Inflammatory macrophage treated with lipopolysaccharide for 4 hours (primary cell): ENCODE measurements at regions not wholly inside any gene's neighbourhood (a gene's known extent, or its start where the extent isn't known, plus 50 kb on each side); places are given as distances from the start of the nearest gene placed in this dataset.

Experiments
- DNase-seq: peaks from one replicate; pipeline ENCODE4 v3.0.0-alpha.2; 2020

DNA sequence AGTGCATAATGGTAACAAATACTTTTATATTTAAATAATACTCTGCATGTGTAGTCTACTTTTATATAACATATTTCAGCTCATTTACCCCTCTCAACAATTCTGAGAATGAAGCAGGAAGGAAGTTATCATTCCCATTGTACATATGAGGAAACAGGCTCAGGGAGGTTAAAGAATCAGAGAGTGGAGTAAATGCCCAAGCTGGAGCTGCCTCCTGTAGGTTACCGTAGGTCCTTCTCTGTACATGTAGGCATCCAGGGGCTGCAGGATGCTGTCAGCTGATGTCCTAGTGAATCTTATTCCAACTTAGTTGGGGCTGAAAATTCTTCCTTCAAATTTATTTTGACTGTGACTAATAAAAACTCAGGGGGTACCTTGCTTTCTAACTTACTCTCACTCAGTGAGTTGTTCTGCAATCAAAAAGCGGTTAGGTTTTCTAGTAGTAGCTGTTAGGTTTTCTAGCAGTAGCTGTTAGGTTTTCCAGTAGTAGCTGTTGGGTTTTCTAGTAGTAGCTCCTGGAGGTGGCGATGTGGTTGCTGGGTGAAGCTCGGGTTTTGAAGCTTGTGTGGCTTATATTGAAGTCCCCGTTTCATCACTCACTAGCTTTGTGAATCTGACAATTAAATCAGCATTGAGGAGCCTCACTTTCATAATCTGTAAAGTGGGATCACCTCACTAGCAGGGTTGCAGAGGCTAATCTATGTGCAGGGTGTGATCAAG is 357.0 kb downstream of the NR2F2 start:
- DNase-seq: no peak

DNA sequence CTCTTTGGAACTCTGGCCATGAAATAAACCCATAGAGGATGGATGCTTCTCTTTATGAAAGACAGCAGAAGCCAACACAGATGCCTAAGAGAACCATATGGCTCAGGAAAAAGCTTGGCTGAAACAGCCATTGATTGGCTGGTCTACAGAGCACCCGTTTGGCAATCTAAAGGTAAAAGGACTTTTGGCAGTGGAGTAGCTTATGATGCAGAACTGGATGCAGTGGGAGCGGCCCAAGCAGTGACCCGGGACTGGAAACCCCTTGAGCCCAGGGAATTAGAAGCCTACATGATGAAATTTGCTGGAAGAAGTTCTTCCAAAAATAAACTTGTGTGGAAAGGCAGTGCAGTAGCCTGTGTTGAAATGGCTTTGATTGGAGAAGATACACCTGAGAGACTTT is 360.2 kb downstream of the NR2F2 start:
- DNase-seq: no peak

DNA sequence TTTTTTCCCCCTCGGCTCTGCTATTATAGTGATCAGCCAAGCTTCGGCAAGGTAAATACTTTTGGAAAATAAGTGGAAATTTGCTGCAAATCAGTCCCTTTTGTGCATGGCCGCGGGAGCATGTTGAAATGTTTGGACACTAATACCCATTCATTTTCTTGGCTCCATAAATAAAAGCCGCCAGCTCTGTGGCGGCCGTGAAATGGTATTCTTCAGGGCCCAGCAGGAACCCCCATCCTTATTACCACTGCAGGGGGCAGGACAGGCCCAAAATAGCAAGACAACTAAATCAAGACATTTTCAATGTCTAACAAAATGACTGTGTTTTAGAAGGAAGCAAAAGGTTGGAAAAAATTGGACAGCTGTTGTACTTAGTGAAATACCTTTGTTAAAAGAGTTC is 362.3 kb downstream of the NR2F2 start:
- no peak for DNase-seq

DNA sequence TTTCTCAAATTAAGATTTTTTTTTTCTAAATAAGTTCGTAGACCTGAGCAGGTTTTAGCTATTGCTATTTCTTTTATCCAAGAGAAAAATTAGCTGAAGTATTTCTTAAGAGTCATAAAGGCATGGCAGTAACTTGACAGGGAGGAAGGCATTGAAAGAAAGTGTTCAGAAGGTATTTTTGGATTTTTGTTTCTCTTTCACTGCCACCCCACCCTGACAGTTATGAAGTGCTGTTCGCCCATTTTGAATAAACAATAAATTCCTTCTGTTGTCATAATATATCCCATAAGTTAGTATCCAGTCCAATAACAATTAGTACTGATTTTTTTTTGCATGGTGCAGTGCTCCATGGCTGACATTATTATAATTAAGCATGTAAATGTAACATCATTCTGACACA is 363.0 kb downstream of the NR2F2 start:
- no peak for DNase-seq

DNA sequence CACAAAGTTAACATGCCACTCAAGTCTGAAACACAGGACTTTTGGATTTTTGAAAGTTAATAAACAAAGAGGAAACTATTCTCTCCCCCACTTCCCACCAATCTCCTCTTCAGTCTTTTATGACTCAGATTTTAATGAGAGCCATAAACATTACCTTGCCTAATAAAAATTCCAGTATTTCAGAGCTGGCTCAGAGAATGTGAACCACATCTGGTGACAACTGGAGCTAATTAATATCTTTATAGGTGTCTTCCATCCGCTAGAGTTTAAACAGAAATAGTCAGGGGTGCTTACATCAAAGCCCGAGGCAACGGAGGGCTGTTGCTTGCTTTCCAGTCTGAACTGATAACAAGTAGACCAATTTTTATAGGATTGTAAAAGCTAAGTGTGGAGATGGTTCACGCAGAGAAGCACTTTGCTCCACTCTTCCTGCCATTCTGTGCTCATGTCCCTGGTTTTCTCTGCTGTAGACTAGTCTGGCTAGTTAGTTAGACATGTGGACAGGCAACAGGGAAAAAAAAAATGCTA is 363.6 kb downstream of the NR2F2 start:
- DNase-seq: peak; percentile 18

DNA sequence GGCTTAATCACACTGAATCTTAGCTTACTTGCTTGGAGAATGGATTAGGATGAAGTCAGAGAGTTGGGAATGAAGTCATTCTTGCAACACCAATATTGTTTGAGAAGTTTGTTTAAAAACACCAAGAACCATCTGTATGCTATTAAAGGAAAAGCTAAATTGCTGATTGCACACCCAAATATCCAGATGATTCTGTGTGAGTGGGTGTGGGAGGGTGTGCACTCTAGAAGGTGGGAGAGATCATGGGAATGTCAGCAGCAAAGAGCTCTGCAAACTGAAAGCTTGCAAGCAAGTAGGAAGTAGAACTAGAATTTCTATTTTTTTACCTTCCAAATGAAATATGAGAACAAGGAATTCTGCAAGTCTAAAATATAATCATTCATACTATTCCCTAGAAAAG is 364.9 kb downstream of the NR2F2 start:
- DNase-seq: no peak

DNA sequence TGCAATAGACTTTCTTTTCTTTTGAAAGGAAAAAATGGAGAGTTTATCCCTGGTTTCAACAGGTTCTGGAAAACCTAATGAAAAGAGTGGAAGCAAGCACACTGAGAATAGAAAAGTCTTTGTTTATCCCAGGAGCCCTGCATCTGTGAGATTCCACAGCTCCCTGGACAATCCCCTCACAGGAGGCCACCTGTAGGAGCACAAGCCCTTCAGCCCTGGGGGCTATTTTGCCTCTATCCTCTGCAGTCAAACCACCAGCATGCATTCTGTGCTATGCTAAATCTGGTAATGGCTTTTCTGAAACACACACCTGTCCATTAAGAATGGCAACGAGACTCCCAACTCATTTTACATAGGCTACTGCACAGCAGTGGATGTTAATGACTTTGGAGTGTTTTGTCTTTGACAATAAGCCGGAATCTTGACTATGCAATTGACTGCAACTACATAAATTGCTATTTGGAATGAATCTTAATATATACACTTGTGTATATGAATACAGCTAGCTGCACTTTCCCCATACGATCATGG is 369.4 kb downstream of the NR2F2 start:
- no peak for DNase-seq

DNA sequence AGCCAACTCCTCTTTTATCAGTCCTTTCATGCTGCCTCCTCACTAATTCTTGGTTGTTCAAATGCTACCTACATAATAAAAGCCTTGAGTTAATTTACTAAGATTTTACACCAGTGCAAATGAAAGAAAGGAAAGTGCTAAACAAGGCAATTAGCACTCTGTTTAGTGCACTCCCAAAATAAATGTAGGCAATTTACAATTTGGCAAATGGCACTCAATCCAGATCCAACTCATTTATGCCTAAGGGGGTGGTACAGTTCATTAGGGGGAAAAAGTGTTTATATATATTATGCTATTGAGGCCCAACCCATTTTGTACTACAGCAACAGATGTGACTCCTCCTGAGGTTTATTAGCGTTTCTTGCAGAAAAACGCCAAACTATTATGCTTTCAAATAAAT is 370.1 kb downstream of the NR2F2 start:
- DNase-seq: no peak

DNA sequence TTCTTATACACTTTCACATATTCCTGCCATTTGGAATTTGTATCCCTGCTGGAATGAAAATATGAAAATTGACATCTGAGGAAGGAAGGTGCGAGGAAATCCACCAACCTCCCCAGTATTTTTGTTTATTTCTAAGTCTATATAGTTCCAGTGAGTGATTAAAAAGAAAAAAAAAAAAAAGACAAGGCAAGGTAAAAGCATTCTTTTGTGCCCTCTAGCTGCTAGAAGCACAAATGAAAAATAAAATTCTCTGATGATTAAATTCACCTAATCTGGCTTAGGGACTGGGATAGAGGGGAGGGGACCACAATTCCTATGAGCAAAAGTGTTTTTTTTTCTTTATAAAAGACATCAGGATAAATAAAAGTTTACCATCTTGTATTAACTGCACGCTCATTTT is 370.9 kb downstream of the NR2F2 start:
- DNase-seq: no peak

DNA sequence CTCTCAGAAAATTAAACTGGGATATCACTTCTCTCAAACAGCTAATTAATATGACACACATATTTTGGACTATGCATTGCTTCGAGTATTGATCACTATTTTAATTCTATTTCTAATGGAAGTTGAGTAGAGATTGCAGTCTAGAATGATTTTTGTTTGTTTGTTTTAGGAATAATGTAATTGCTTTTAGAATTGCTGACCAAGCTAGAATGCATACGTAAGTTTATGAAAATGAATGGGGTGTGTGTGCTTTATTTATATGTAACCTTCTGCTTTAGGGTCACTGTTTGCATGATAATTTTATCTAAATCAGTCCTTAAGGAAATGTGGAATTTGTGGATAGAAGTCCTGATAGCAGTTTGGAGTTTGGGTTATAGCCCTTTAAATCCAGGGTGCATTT is 371.4 kb downstream of the NR2F2 start:
- no peak for DNase-seq

DNA sequence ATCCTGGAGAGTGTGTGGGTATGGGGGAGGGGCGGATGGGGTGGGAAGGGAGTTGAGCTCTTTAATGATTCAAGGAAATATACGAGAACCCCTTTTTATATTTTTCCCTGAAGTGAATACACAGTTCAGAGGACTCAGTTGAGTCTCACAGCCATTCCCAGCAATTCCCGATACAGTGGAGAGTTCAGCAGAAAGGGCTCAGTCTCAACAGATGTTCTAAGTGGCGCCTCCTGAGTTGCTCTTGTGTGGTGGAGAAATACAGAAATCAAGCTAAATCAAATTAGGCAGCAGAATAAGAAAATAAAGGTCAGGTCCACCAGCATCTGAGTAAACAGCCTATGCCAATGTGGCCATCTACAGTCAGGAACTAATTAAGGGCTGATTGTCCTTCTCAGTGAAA is 372.1 kb downstream of the NR2F2 start:
- no peak for DNase-seq

DNA sequence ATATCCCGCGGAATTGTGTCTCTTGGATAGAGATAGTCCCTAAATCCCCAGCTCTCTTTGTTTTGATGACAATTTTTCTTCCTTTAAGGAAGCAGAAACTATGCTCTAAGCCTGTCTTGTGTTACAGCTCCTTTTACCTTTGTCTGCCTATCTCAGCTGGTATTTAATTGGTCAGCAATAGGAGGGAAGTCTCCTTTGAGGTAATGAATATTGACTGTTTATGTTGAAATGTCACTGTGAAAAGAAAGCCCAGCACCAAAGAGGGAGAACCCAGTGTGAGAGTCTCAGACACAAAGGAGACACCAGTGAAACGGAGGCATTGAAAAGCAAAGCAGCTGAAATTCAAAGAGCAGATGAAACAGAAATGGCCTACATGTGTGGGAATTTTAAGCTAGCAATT is 372.6 kb downstream of the NR2F2 start:
- no peak for DNase-seq

DNA sequence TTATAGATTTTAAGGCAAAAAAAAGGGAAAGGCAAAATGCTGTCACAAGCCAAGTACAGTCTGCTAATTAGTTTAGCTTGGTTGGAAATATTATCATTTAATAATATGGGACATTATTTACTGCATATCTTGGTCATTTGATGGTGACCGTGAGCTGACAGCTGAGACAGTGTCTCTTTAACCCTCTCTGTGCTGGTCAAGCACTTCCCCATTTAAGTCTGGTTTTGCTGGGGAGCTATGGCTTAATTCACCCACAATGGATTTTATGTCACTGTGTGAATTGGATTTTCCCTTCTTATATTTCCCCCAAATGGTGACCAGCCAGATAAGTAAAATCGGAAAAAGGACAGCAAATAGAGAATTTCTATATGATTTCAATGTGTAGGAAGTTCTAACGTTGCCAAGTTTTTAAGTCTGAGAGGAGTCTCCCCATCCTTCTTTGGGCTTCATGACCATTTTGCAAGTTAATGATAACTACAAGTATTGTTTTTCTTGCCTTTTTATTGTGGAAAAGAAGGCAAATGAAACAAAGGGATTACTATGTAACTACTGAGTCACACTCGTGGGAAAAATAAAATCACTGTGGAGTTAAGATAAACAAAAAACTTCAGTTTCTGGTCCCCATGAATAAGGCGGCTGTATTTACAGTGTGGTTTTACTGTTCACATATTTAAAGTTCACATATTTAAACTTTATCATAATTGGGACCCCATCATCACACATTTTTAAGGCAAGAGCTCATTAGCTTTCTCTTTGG is 373.5 kb downstream of the NR2F2 start:
- DNase-seq: no peak

DNA sequence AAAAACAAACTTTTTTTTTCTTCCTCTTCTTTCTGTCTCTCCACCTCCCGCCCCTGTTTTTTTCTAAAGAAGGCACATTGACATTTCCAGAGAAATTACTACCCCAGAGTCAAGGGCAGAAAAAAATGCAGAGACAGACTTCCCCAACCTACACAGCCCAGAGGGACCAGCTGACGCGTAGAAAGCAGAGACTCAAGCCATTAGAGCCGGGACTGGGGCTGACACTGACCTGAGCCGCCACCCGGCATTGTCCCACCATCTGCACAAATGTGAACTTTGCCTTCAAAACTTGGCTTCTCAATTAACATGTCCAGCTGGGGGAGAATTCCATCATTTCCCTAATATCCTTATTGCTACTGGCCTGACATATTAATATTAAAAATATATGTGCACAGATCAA is 385.6 kb downstream of the NR2F2 start:
- DNase-seq: no peak

DNA sequence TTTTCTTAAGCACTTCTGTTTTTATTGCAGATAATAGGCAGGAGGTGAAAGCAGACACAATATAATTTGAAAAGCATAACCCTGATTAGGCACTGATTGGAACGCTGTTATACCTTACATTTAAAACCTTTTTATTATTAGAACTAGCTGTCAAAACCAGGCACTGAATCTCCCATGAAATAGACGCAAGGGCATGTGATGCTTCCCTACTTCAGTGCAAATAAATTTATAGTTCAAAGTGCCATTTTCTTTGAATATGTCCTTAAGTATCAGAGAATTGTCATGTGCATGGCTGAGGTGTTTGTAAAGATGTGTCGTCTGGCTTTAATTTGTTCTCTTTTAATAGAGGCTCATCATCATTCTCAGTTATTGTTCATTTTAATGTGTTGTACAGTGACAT is 386.0 kb downstream of the NR2F2 start:
- DNase-seq: no peak

DNA sequence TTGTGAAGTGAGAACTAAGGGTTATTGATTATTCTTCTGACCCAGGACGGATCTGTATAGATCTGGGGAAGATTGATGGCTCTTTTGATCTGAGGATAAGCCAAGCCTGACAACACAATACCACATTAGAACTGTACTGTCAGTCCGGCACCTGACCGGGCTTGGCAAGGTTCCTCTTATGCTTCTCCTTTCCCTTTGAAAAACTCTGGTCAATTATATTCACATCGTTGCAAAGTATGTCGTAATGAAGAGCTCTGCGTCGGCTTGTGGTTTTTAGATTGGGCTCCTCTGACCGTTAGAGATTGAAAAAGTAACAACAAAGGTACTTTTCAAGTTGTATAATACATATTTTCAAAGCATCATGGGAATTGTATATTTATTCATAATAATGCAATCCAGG is 389.8 kb downstream of the NR2F2 start:
- peak; percentile 45 for DNase-seq

DNA sequence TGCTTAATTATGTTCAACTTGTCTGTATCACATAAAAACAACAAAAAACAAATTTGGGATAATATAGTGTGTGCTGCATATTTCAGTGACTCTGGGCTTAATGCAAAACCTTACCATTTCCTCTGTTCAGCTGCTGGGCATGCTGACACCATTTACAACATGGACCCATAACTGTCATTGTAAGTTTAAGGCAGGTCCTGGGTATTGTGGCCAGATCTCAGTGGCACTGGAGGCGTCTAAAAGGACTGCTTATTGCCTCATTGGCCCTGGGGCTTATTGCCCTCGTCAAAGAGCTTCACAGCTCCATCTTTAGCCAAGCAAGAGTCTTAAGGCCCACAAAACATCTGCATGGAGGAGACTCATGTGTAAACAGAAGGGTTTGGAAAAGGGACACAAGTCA is 390.2 kb downstream of the NR2F2 start:
- DNase-seq: no peak

DNA sequence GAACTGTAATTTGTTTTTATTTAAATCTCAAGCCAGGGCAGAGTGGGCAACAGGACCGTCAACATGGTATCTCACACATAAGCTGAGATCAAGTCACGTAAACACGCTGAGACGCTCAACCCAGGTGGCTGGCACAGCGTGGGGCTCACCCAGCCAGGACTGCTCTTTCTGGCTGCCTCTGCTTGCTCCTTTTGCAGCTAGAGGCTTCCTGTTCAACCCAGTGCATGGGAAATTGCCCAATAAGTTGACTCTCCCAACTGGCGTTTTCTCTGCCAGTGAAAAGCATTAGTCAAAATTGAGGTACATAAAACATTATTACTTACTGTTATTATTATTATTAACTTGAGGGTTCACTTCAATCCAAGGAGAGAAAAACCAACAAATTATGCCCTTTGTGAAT is 398.1 kb downstream of the NR2F2 start:
- peak; percentile 17 for DNase-seq

DNA sequence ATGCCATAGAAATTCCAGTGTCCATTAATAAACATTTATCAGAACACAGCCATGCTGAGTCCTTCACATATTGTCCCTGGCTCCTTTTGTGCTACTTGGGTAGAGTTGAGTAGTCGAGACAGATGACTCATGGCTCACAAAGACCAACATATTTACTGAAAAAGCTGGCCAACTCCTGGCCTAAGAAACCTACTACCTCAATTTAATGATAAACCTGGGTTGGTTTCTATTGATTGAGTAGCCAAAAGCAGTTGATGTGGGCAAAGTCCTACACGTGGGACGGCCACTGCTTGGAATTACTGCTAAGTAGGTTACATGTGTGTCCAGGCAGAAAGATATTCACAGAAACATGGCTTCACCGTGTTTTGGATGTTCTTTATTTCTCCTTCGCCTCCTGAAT is 402.2 kb downstream of the NR2F2 start:
- no peak for DNase-seq

DNA sequence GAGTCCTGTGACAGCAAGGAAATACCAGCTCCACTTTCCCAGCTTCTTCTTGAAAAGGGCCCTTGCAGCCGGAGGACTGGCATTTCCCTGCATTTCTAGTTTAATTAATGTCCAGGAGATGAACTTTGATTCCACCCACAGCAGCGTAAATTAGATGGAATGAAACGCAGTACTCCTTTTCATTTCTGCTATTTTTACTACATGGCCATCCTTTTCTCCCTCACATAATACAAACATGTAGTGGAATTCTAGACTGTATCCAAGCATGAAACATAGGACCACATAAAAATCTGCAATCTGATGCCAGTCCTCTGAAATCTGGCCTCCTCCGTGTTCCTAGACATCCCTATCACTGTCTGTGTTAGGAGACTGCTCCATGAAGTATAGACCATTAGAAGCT is 403.2 kb downstream of the NR2F2 start:
- no peak for DNase-seq

DNA sequence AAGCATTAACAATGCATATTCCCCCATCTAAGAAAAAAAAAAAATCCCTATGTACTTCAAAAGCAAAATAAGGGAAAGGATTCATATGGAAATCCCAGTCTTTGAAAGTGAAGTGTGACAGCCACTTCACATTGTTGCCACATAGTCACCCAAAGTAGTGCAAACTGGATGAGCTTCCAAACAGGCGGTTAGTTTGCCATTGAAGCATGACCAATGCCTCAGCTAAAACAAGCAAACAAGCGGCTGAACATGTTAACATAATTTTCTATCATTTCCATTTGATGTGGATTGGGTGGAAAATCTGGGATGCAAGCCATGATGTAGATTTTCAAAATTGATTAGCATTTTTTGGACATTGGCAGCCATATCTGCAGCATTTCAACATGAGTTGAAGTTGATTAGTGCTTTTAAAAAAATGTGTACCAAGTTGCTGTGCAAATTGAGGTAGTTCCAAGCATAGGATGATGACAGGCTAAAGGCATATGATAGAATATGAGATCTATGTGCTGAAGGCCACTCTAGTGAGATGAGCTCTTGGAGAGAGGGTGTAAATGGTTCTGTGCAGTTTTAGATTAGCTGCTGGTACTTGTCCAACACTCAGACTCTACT is 405.2 kb downstream of the NR2F2 start:
- no peak for DNase-seq

DNA sequence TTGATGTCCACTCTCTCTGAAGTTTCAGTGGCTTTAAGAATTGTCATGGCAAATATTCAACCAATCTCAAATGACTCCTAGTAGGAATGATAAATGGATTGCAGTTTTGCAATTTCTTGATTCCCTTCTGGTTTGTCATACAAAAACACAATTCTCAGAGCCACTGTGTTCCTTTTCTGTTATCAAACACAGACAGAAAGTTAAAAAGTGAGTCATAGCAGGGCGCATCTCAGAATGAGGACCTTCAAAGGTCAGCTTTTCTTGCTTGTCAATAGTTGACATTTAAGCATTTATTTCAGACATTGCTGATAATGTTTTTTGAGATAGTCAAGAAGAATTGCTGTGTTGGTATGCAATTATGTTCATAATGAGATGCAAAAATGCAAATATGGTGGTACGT is 405.9 kb downstream of the NR2F2 start:
- DNase-seq: no peak

DNA sequence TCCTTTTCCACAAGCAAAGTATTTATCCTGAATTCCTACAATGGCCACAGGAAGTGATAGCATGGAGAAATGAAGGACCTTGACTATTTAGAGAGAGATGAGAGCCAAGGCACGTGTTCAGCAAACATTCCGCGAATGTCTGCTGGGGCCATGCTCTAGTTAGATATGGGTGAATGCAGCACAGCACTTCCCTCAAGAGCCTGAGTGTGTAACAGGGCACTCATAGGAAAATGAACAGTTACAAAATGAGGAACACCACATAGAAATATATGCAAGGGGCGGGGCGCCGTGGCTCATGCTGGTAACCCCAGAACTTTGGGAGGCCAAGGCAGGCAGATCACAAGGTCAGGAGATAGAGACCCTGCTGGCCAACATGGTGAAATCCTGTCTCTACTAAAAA is 406.9 kb downstream of the NR2F2 start:
- peak; percentile 20 for DNase-seq

DNA sequence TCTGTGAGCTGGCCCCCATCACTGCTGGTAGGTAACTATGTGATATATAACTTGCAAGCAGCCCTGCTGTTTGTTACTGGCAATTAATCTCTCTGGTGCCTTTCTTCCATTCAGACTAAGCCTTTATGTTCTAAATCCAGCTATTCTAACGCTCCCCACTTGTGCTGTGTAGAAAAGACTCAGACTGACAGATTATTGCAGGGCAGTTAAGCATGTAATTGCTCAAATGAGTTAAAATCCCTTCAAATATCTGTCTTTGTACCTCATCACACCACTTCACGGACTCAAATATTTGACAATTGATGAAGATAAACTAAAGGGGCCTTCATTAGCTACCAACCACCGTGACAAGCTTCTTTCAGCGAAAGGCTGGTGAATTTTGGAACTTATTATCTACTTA is 416.2 kb downstream of the NR2F2 start:
- no peak for DNase-seq
